Fibroblast of the aortic adventitia (primary cell): ENCODE measurements at regions not wholly inside any gene's neighbourhood (a gene's known extent, or its start where the extent isn't known, plus 50 kb on each side); places are given as distances from the start of the nearest gene placed in this dataset.

ENCODE experiments used
- DNase-seq: peaks from one replicate; pipeline ENCODE4 v3.0.0-alpha.2; 2010; ENCODE audit warnings: low read depth
- H3K4me3 ChIP-seq: 2 replicates; pipeline ENCODE4 v1.5.1; 2011; ENCODE audit warnings: low read depth, mild to moderate bottlenecking, control low read depth, low read length, moderate library complexity
- CTCF ChIP-seq: IDR thresholded peaks from 2 replicates; pipeline ENCODE4 v1.5.1; 2011; ENCODE audit warnings: mild to moderate bottlenecking, low read length, control low read depth, inconsistent platforms; ENCODE audit not compliant: insufficient read depth

GRCh38 chr15:25051399-25052154 is 96.8 kb downstream of the SNRPN start:
- DNase-seq = no peak
- TF ChIP-seq CTCF = no peak
- H3K4me3 ChIP-seq = no peak overlapping the region

GRCh38 chr15:25052191-25052999 is 97.6 kb downstream of the SNRPN start:
- DNase-seq = no peak
- no peak for TF ChIP-seq CTCF
- H3K4me3 ChIP-seq = no peak overlapping the region

- H3K4me3 ChIP-seq = no peak overlapping the region
- no peak for TF ChIP-seq CTCF
- no peak for DNase-seq
Observed at GRCh38 chr15:25053000-25053815, 98.4 kb downstream of the SNRPN start.

GRCh38 chr15:25054329-25054728 is 99.5 kb downstream of the SNRPN start:
- no peak for DNase-seq
- no peak for TF ChIP-seq CTCF
- no peak overlapping the region for H3K4me3 ChIP-seq

GRCh38 chr15:25054943-25055342 is 100.2 kb downstream of the SNRPN start:
- no peak for TF ChIP-seq CTCF
- DNase-seq = no peak
- H3K4me3 ChIP-seq = no peak overlapping the region

- TF ChIP-seq CTCF = no peak
- no peak for DNase-seq
- no peak overlapping the region for H3K4me3 ChIP-seq
Observed at GRCh38 chr15:25055356-25056068, 100.7 kb downstream of the SNRPN start.
